ENCODE measurements at regions not wholly inside any gene's neighbourhood (a gene's known extent, or its start where the extent isn't known, plus 50 kb on each side); places are given as distances from the start of the nearest gene placed in this dataset.

DNA sequence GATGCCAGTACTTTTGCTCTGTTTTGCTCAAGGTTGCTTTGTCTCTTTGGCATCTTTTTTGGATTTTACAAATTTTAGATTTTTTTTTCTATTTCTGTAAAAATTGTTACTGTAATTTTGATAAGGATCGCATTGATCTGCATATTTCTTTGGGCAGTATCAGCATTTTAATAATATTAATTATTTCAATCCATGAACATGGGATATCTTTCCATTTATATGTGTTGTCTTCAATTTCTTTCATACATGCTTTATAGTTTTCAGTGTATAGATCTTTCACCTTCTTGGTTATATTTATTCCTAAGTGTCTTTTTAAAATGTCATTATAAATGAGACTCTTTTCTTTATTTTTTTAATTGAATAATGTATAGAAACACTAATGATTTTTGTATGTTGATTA lies 301.6 kb upstream of the SEMA3D start:
- no peak for TF ChIP-seq POLR2A (IDR thresholded peaks at IDR 0.05)
- TF ChIP-seq, protein P1, sequence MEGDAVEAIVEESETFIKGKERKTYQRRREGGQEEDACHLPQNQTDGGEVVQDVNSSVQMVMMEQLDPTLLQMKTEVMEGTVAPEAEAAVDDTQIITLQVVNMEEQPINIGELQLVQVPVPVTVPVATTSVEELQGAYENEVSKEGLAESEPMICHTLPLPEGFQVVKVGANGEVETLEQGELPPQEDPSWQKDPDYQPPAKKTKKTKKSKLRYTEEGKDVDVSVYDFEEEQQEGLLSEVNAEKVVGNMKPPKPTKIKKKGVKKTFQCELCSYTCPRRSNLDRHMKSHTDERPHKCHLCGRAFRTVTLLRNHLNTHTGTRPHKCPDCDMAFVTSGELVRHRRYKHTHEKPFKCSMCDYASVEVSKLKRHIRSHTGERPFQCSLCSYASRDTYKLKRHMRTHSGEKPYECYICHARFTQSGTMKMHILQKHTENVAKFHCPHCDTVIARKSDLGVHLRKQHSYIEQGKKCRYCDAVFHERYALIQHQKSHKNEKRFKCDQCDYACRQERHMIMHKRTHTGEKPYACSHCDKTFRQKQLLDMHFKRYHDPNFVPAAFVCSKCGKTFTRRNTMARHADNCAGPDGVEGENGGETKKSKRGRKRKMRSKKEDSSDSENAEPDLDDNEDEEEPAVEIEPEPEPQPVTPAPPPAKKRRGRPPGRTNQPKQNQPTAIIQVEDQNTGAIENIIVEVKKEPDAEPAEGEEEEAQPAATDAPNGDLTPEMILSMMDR (IDR thresholded peaks at IDR 0.05), result no peak
- no peak overlapping the region for H3K4me3 ChIP-seq (ENCODE audit: low read depth, poor library complexity, severe bottlenecking)
- no peak for DNase-seq (ENCODE audit: low spot score in 2 of 2)
- WGBS, 2 donors, result 88 to 93% methylated on average over 1 of the region's 1 CpG
- intact Hi-C loops (cut with DNase I; ENCODE audit: low total_unique reads), result no loop called here

DNA sequence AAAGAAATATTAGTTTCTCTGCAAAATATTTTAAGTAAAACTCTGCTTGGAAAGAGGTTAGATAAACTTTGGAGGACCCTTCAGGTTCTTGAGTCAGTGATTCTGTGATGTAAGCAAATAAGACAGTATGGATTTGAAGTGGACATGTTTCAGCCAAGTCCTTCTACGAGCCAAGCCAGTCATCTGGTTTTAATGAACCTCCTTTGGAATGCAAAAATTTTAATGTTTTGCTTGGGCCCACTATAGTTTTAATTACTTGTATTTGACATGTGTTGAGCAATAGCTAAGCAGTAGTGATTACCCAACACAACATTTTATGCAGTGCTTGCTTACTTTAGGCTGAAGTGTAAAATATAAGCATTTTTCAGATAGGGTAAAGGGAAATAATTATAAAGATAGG lies 296.3 kb upstream of the SEMA3D start:
- TF ChIP-seq, protein P1 (IDR thresholded peaks at IDR 0.05), result no peak
- no peak for TF ChIP-seq POLR2A (IDR thresholded peaks at IDR 0.05)
- no peak for DNase-seq (ENCODE audit: low spot score in 2 of 2)
- whole genome bisulfite sequencing, 2 donors, result 24 to 25% methylated on average over 1 of the region's 1 CpG
- intact Hi-C loops (cut with DNase I; ENCODE audit: low total_unique reads), result no loop called here
- no peak overlapping the region for H3K4me3 ChIP-seq (ENCODE audit: low read depth, poor library complexity, severe bottlenecking)

DNA sequence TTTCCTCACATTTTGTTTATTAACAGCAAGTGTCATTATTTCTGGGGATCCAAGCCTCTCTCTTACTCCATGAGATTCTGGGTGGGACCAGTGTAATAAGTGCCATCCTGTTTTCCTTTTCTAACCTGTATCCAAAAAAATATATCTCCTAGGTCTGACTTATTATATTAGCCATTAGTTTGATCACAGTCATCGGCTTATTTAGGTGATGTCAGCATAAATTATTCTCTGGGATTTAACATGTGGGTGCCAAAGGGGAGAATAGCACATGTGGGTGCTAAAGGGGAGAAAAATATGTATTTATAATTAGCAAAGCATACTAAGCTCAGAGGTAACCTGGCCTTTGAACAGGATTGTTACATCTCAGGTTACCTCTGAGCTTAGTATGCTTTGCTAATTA lies 293.8 kb upstream of the SEMA3D start:
- H3K4me3 ChIP-seq (ENCODE audit: low read depth, poor library complexity, severe bottlenecking), result no peak overlapping the region
- 62 to 63% methylated on average over 1 of the region's 1 CpG for WGBS, 2 donors
- no peak for TF ChIP-seq POLR2A (IDR thresholded peaks at IDR 0.05)
- TF ChIP-seq, protein P1 (IDR thresholded peaks at IDR 0.05), result no peak
- no peak for DNase-seq (ENCODE audit: low spot score in 2 of 2)
- intact Hi-C loops (cut with DNase I; ENCODE audit: low total_unique reads), result no loop called here

DNA sequence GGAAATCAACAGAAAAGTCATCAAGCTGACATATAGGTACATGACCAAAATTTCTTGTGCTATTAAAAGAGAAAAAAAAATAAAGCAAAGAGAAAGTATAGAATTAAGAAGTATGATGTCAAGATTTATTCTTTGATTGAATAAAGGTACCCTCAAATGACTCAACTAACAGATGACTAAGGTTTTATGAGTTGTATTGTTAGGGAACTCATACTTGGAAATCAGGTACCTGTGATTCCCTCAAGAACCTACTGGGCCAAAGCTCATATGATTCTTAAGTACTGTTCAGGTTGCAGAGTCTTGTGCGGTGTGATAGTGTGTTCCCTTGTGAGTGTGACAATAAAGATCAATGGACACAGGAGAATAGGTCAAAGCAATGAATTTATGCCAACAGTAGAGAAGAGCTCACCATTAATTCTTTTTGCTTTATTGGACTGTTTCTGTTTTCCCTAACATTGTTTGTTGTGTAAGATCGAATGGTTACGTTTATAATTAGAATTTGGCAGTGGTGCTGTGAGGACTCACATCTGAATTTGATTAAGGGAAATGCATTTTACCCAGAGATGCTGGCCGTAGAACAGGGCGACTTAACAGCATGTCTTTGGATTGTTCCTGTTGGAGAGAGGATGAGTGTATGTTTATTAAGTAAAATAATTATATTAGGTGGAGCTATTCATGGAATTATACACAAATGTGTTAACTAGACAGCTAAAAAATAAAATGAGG lies 293.2 kb upstream of the SEMA3D start:
- TF ChIP-seq POLR2A (IDR thresholded peaks at IDR 0.05), result no peak
- TF ChIP-seq, protein P1 (IDR thresholded peaks at IDR 0.05), result no peak
- intact Hi-C loops (cut with DNase I; ENCODE audit: low total_unique reads), result no loop called here
- H3K4me3 ChIP-seq (ENCODE audit: low read depth, poor library complexity, severe bottlenecking), result no peak overlapping the region
- WGBS, 2 donors, result 41 to 49% methylated on average over 5 of the region's 5 CpGs
- DNase-seq (ENCODE audit: low spot score in 2 of 2), result peak in 1 of 2 donors; percentile 25

DNA sequence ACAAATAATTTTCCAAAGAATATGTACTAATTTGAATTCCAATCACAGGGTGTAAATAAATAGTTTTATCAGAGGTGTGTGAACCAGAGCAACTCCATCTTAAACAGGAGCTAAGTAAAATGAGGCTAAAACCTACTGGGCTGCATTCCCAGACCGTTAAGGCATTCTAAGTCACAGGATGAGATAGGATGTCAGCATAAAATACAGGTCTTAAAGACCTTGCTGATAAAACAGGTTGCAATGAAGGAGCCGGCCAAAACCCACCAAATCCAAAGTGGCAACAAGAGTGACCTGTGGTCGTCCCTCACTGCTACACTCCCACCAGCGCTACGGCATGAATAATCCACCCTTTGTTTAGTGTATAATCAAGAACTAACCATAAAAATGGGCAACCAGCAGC lies 291.7 kb upstream of the SEMA3D start:
- WGBS, 2 donors, result 78 to 80% methylated on average over 5 of the region's 5 CpGs
- H3K4me3 ChIP-seq (ENCODE audit: low read depth, poor library complexity, severe bottlenecking), result no peak overlapping the region
- TF ChIP-seq POLR2A (IDR thresholded peaks at IDR 0.05), result no peak
- TF ChIP-seq, protein P1 (IDR thresholded peaks at IDR 0.05), result no peak
- no peak for DNase-seq (ENCODE audit: low spot score in 2 of 2)
- intact Hi-C loops (cut with DNase I; ENCODE audit: low total_unique reads), result no loop called here

DNA sequence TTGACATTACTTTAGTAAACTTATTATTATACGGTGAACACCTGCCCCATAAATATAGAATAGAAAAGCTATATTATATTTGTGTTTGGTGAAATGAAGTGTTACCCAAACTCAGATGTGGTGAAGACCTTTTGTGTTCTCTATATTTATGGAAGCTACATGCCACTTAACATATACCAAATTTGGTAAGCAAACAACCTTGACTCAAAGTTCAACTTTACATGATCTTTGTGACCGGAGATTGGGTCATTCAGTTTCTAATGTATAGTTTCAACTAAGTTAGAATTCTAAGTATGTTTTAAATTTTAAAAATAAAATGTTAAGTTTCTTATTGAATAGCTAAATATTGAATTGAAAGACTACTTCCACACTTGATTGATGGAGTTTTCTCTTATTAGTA lies 288.6 kb upstream of the SEMA3D start:
- TF ChIP-seq, protein P1 (IDR thresholded peaks at IDR 0.05), result no peak
- TF ChIP-seq POLR2A (IDR thresholded peaks at IDR 0.05), result no peak
- intact Hi-C loops (cut with DNase I; ENCODE audit: low total_unique reads), result no loop called here
- DNase-seq (ENCODE audit: low spot score in 2 of 2), result no peak
- WGBS, 2 donors, result 89 to 92% methylated on average over 2 of the region's 2 CpGs
- no peak overlapping the region for H3K4me3 ChIP-seq (ENCODE audit: low read depth, poor library complexity, severe bottlenecking)

All from lower leg skin (tissue), 4 donors.